HS-27A (cell line): ENCODE measurements at regions not wholly inside any gene's neighbourhood (a gene's known extent, or its start where the extent isn't known, plus 50 kb on each side); places are given as distances from the start of the nearest gene placed in this dataset.
A peak's percentile ranks its signal among the peaks of the same experiment; 100 is the strongest.
"Not testable (repeated sequence)": the region's sequence is repeated elsewhere in the genome, so short reads cannot be mapped to it uniquely, and the experiment has no call there.

Experiments
- DNase-seq: peaks from one replicate; pipeline ENCODE4 v3.0.0-alpha.2; 2012; ENCODE audit warnings: low read depth, missing footprints

GRCh38 chr3:87793337-87793877 lies 265.4 kb downstream of the CGGBP1 start:
- no peak for DNase-seq

- DNase-seq, result no peak
These were observed 266.1 kb downstream of the CGGBP1 start, which contains the start of gene HTR1F for GRCh38 chr3:87792534-87793336. Gene HTR1F (plus strand): TSS chr3:87792706.

GRCh38 chr3:87792198-87792533 lies 266.6 kb downstream of the CGGBP1 start:
- no peak for DNase-seq

GRCh38 chr3:87791248-87792027 lies 267.4 kb downstream of the CGGBP1 start:
- DNase-seq, result no peak

GRCh38 chr3:87789049-87789448 lies 269.8 kb downstream of the CGGBP1 start:
- DNase-seq, result not testable (repeated sequence)

- DNase-seq, result no peak
These were observed 270.3 kb downstream of the CGGBP1 start for GRCh38 chr3:87788516-87788915.

- no peak for DNase-seq
These were observed 278.0 kb downstream of the CGGBP1 start for GRCh38 chr3:87780811-87781210.

- no peak for DNase-seq
These were observed 279.9 kb downstream of the CGGBP1 start for GRCh38 chr3:87778876-87779275.

- DNase-seq, result peak; percentile 19
These were observed 287.2 kb downstream of the CGGBP1 start for GRCh38 chr3:87771337-87772192.

- DNase-seq, result no peak
These were observed 292.1 kb downstream of the CGGBP1 start for GRCh38 chr3:87766721-87767120.

- DNase-seq, result no peak
These were observed 293.5 kb downstream of the CGGBP1 start for GRCh38 chr3:87765256-87765655.

GRCh38 chr3:87761795-87762194 lies 297.0 kb downstream of the CGGBP1 start:
- DNase-seq, result no peak

- no peak for DNase-seq
These were observed 297.5 kb downstream of the CGGBP1 start for GRCh38 chr3:87761341-87761740.

- DNase-seq, result no peak
These were observed 302.2 kb downstream of the CGGBP1 start for GRCh38 chr3:87756616-87757015.

GRCh38 chr3:87755852-87756251 lies 303.0 kb downstream of the CGGBP1 start:
- DNase-seq, result no peak

- no peak for DNase-seq
These were observed 316.6 kb downstream of the CGGBP1 start for GRCh38 chr3:87742250-87742649.

GRCh38 chr3:87740894-87741293 lies 317.9 kb downstream of the CGGBP1 start:
- not testable (repeated sequence) for DNase-seq

- DNase-seq, result peak; percentile 34
These were observed 321.0 kb downstream of the CGGBP1 start for GRCh38 chr3:87737817-87738216.

- DNase-seq, result no peak
These were observed 325.0 kb downstream of the CGGBP1 start for GRCh38 chr3:87733671-87734367.

- no peak for DNase-seq
These were observed 326.5 kb downstream of the CGGBP1 start for GRCh38 chr3:87732294-87732693.

- no peak for DNase-seq
These were observed 331.0 kb downstream of the CGGBP1 start for GRCh38 chr3:87727783-87728182.
